ENCODE measurements at regions not wholly inside any gene's neighbourhood (a gene's known extent, or its start where the extent isn't known, plus 50 kb on each side); places are given as distances from the start of the nearest gene placed in this dataset.

GRCh38 chr2:104904889-104905288 lies 51.0 kb downstream of the POU3F3 start:
- Histone ChIP-seq H3K9me3 (ENCODE audit: low read depth) (no peaks in the 10 kb centered on the region), H3K9me2 (ENCODE audit: insufficient read depth) (no peaks in the 10 kb centered on the region), H3F3A (ENCODE audit: insufficient read depth) (no peaks in the 10 kb centered on the region), H2AFZ (no peak overlapping the region), H3K27ac (no peak overlapping the region), H3K4me3 (no peak overlapping the region), H3K79me2 (ENCODE audit: insufficient read depth) (no peaks in the 10 kb centered on the region), H3K9ac (no peak overlapping the region), H4K20me1 (ENCODE audit: insufficient read depth) (no peaks in the 10 kb centered on the region), H3K36me3 (ENCODE audit: low read depth) (no peaks in the 10 kb centered on the region), H3K4me1 (ENCODE audit: insufficient read depth) (no peaks in the 10 kb centered on the region), H3K27me3 (replicated peaks; ENCODE audit: insufficient read depth) (peaks cover 5% of the 10 kb centered on the region; the same call in 1 of the 2 replicates), H3K4me2 (ENCODE audit: unreplicated experiment) (no peak overlapping the region)
- no peak for DNase-seq
- in situ Hi-C loops (cut with MboI): no loop called here
- 44 to 49% methylated on average over 6 of the region's 6 CpGs for WGBS, 2 experiments (ENCODE audit: low coverage in 1 of 2, low lambda C conversion rate in 2 of 2, missing lambda C conversion rate in 2 of 2)
- no peak for TF ChIP-seq EZH2phosphoT487 (IDR thresholded peaks at IDR 0.05; ENCODE audit: insufficient read depth, low read depth)
- no peak for TF ChIP-seq EZH2 (IDR thresholded peaks at IDR 0.05; ENCODE audit: insufficient read depth, poor library complexity, severe bottlenecking)

- TF ChIP-seq EZH2phosphoT487 (IDR thresholded peaks at IDR 0.05; ENCODE audit: insufficient read depth, low read depth): no peak
- TF ChIP-seq EZH2 (IDR thresholded peaks at IDR 0.05; ENCODE audit: insufficient read depth, poor library complexity, severe bottlenecking): no peak
- Histone ChIP-seq H3F3A (ENCODE audit: insufficient read depth) (no peaks in the 10 kb centered on the region), H3K27me3 (replicated peaks; ENCODE audit: insufficient read depth) (no peaks in the 10 kb centered on the region), H3K79me2 (ENCODE audit: insufficient read depth) (no peaks in the 10 kb centered on the region), H3K36me3 (ENCODE audit: low read depth) (no peaks in the 10 kb centered on the region), H3K9me2 (ENCODE audit: insufficient read depth) (no peaks in the 10 kb centered on the region), H3K9ac (no peak overlapping the region), H3K9me3 (ENCODE audit: low read depth) (no peaks in the 10 kb centered on the region), H2AFZ (no peak overlapping the region), H3K27ac (no peak overlapping the region), H4K20me1 (ENCODE audit: insufficient read depth) (no peaks in the 10 kb centered on the region), H3K4me1 (ENCODE audit: insufficient read depth) (no peaks in the 10 kb centered on the region), H3K4me3 (no peak overlapping the region), H3K4me2 (ENCODE audit: unreplicated experiment) (no peak overlapping the region)
- WGBS, 2 experiments (ENCODE audit: low coverage in 1 of 2, low lambda C conversion rate in 2 of 2, missing lambda C conversion rate in 2 of 2): 47 to 53% methylated on average over 5 of the region's 5 CpGs
- DNase-seq: no peak
- in situ Hi-C loops (cut with MboI): no loop called here
Observed at GRCh38 chr2:104909317-104909716, 55.4 kb downstream of the POU3F3 start.

- Histone ChIP-seq H3K36me3 (ENCODE audit: low read depth) (no peaks in the 10 kb centered on the region), H3K9ac (no peak overlapping the region), H3K9me3 (ENCODE audit: low read depth) (no peaks in the 10 kb centered on the region), H3K27ac (no peak overlapping the region), H3K9me2 (ENCODE audit: insufficient read depth) (no peaks in the 10 kb centered on the region), H3K79me2 (ENCODE audit: insufficient read depth) (no peaks in the 10 kb centered on the region), H3K4me3 (no peak overlapping the region), H4K20me1 (ENCODE audit: insufficient read depth) (no peaks in the 10 kb centered on the region), H3K4me2 (ENCODE audit: unreplicated experiment) (no peak overlapping the region), H3K27me3 (replicated peaks; ENCODE audit: insufficient read depth) (no peaks in the 10 kb centered on the region), H2AFZ (no peak overlapping the region), H3K4me1 (ENCODE audit: insufficient read depth) (no peaks in the 10 kb centered on the region), H3F3A (ENCODE audit: insufficient read depth) (no peaks in the 10 kb centered on the region)
- TF ChIP-seq EZH2 (IDR thresholded peaks at IDR 0.05; ENCODE audit: insufficient read depth, poor library complexity, severe bottlenecking): no peak
- TF ChIP-seq EZH2phosphoT487 (IDR thresholded peaks at IDR 0.05; ENCODE audit: insufficient read depth, low read depth): no peak
- in situ Hi-C loops (cut with MboI): no loop called here
- WGBS, 2 experiments (ENCODE audit: low coverage in 1 of 2, low lambda C conversion rate in 2 of 2, missing lambda C conversion rate in 2 of 2): 25 to 29% methylated on average over 6 of the region's 6 CpGs
- DNase-seq: no peak
Observed at GRCh38 chr2:104914509-104914908, 60.6 kb downstream of the POU3F3 start.

GRCh38 chr2:104915107-104915793 lies 61.3 kb downstream of the POU3F3 start:
- WGBS, 2 experiments (ENCODE audit: low coverage in 1 of 2, low lambda C conversion rate in 2 of 2, missing lambda C conversion rate in 2 of 2): 49 to 51% methylated on average over 7 of the region's 7 CpGs

More at GRCh38 chr2:104915107-104915793, 61.3 kb downstream of the POU3F3 start:
- H3K9me3 ChIP-seq (ENCODE audit: low read depth): no peaks in the 10 kb centered on the region
- no peaks in the 10 kb centered on the region for H3F3A ChIP-seq (ENCODE audit: insufficient read depth)
- H4K20me1 ChIP-seq (ENCODE audit: insufficient read depth): no peaks in the 10 kb centered on the region
- H3K27ac ChIP-seq: no peak overlapping the region
- no peaks in the 10 kb centered on the region for H3K27me3 ChIP-seq (replicated peaks; ENCODE audit: insufficient read depth)
- H3K4me3 ChIP-seq: no peak overlapping the region
- H2AFZ ChIP-seq: no peak overlapping the region
- no peaks in the 10 kb centered on the region for H3K79me2 ChIP-seq (ENCODE audit: insufficient read depth)
- H3K9ac ChIP-seq: no peak overlapping the region
- DNase-seq: no peak
- no peaks in the 10 kb centered on the region for H3K4me1 ChIP-seq (ENCODE audit: insufficient read depth)
- no peak overlapping the region for H3K4me2 ChIP-seq (ENCODE audit: unreplicated experiment)
- TF ChIP-seq EZH2 (IDR thresholded peaks at IDR 0.05; ENCODE audit: insufficient read depth, poor library complexity, severe bottlenecking) (no peak), EZH2phosphoT487 (IDR thresholded peaks at IDR 0.05; ENCODE audit: insufficient read depth, low read depth) (no peak)
- no peaks in the 10 kb centered on the region for H3K36me3 ChIP-seq (ENCODE audit: low read depth)
- in situ Hi-C loops (cut with MboI): no loop called here
- no peaks in the 10 kb centered on the region for H3K9me2 ChIP-seq (ENCODE audit: insufficient read depth)
